Subcutaneous abdominal adipose tissue (tissue), 5 donors: ENCODE measurements at regions not wholly inside any gene's neighbourhood (a gene's known extent, or its start where the extent isn't known, plus 50 kb on each side); places are given as distances from the start of the nearest gene placed in this dataset.
"Not testable (repeated sequence)": the region's sequence is repeated elsewhere in the genome, so short reads cannot be mapped to it uniquely, and the experiment has no call there.

Source experiments
- H3K27ac ChIP-seq: one replicate; pipeline ENCODE4 v1.7.0; 2013; ENCODE audit warnings: low read depth, mild to moderate bottlenecking, inconsistent platforms, low read length, moderate library complexity
- H3K27me3 ChIP-seq, 5 donors: one replicate each; pipeline ENCODE4 v1.7.0; 2013; ENCODE audit warnings: low read length in 5 of 5, inconsistent platforms in 1 of 5; ENCODE audit not compliant: control insufficient read depth in 5 of 5, insufficient read depth in 4 of 5
- H3K36me3 ChIP-seq, 5 donors: one replicate each; pipeline ENCODE4 v1.7.0; 2013; ENCODE audit warnings: low read length in 5 of 5; ENCODE audit not compliant: control insufficient read depth in 5 of 5, insufficient read depth in 5 of 5
- H3K4me1 ChIP-seq, 5 donors: one replicate each; pipeline ENCODE4 v1.7.0; 2013; ENCODE audit warnings: low read length in 5 of 5, mild to moderate bottlenecking in 3 of 5, moderate library complexity in 1 of 5; ENCODE audit not compliant: control insufficient read depth in 5 of 5, insufficient read depth in 5 of 5
- H3K4me3 ChIP-seq, 5 donors: one replicate each; pipeline ENCODE4 v1.7.0; 2013; ENCODE audit warnings: low read length in 5 of 5, low read depth in 1 of 5
- H3K9ac ChIP-seq, 5 donors: one replicate each; pipeline ENCODE4 v1.7.0; 2013; ENCODE audit warnings: low read length in 5 of 5, mild to moderate bottlenecking in 4 of 5, moderate library complexity in 3 of 5
- H3K9me3 ChIP-seq, 5 donors: one replicate each; pipeline ENCODE4 v1.7.0; 2013; ENCODE audit warnings: low read length in 5 of 5; ENCODE audit not compliant: control insufficient read depth in 5 of 5
- donor health status: healthy.
- donor health status: healthy.
- donor health status: healthy.
- donor health status: healthy.
- donor health status: healthy.

- Histone ChIP-seq H3K27ac (no peak overlapping the region), H3K9me3 (no peaks in the 10 kb centered on the region), H3K27me3 (no peaks in the 10 kb centered on the region), H3K9ac (no peak overlapping the region), H3K4me3 (no peak overlapping the region), H3K36me3 (no peaks in the 10 kb centered on the region), H3K4me1 (peaks cover 0 to 5% (median 5%) of the 10 kb centered on the region in 5 donors)
Observed at GRCh38 chr2:190742431-190742830, 93.5 kb downstream of the NAB1 start.

GRCh38 chr2:190744041-190744440, 95.2 kb downstream of the NAB1 start:
- H3K27me3 ChIP-seq: no peaks in the 10 kb centered on the region
- H3K9me3 ChIP-seq: no peaks in the 10 kb centered on the region
- no peaks in the 10 kb centered on the region for H3K36me3 ChIP-seq
- H3K9ac ChIP-seq: no peak overlapping the region
- peaks cover 0 to 5% (median 5%) of the 10 kb centered on the region in 5 donors for H3K4me1 ChIP-seq
- no peak overlapping the region for H3K27ac ChIP-seq
- H3K4me3 ChIP-seq: no peak overlapping the region

GRCh38 chr2:190746971-190747761, 98.3 kb downstream of the NAB1 start:
- Histone ChIP-seq H3K9ac (no peak overlapping the region), H3K9me3 (no peaks in the 10 kb centered on the region), H3K4me1 (peaks cover 0 to 5% (median 5%) of the 10 kb centered on the region in 5 donors), H3K27ac (no peak overlapping the region), H3K36me3 (no peaks in the 10 kb centered on the region), H3K4me3 (no peak overlapping the region), H3K27me3 (no peaks in the 10 kb centered on the region)

- H3K36me3 ChIP-seq: no peaks in the 10 kb centered on the region
- no peak overlapping the region for H3K4me3 ChIP-seq
- no peak overlapping the region for H3K27ac ChIP-seq
- no peaks in the 10 kb centered on the region for H3K9me3 ChIP-seq
- no peaks in the 10 kb centered on the region for H3K27me3 ChIP-seq
- peaks cover 0 to 5% (median 5%) of the 10 kb centered on the region in 5 donors for H3K4me1 ChIP-seq
- H3K9ac ChIP-seq: no peak overlapping the region
Observed at GRCh38 chr2:190748966-190749365, 100.1 kb downstream of the NAB1 start.

GRCh38 chr2:190755772-190756415, 107.0 kb downstream of the NAB1 start:
- Histone ChIP-seq H3K9ac (no peak overlapping the region), H3K4me3 (no peak overlapping the region), H3K9me3 (no peaks in the 10 kb centered on the region), H3K27me3 (no peaks in the 10 kb centered on the region), H3K36me3 (no peaks in the 10 kb centered on the region), H3K4me1 (no peaks in the 10 kb centered on the region), H3K27ac (no peak overlapping the region)

GRCh38 chr2:190759749-190760213, 110.9 kb downstream of the NAB1 start:
- Histone ChIP-seq H3K4me3 (no peak overlapping the region), H3K9me3 (no peaks in the 10 kb centered on the region), H3K4me1 (peaks cover 0 to 3% (median 0%) of the 10 kb centered on the region in 5 donors), H3K36me3 (no peaks in the 10 kb centered on the region), H3K9ac (no peak overlapping the region), H3K27me3 (no peaks in the 10 kb centered on the region), H3K27ac (no peak overlapping the region)

GRCh38 chr2:190760353-190761150, 111.7 kb downstream of the NAB1 start:
- H3K27ac ChIP-seq, H3K9me3 ChIP-seq, H3K4me1 ChIP-seq, H3K9ac ChIP-seq, H3K36me3 ChIP-seq, H3K27me3 ChIP-seq: not testable (repeated sequence)
- H3K4me3 ChIP-seq: peak overlapping the region in 1 of 5 donors; percentile 34

- H3K27ac ChIP-seq, H3K27me3 ChIP-seq, H3K4me1 ChIP-seq, H3K36me3 ChIP-seq, H3K9ac ChIP-seq, H3K9me3 ChIP-seq: not testable (repeated sequence)
- peak overlapping the region in 1 of 5 donors; percentile 30 for H3K4me3 ChIP-seq
Observed at GRCh38 chr2:190761216-190761615, 112.3 kb downstream of the NAB1 start.

GRCh38 chr2:190762566-190762965, 113.7 kb downstream of the NAB1 start:
- H3K9ac ChIP-seq: no peak overlapping the region
- peaks cover 0 to 11% (median 0%) of the 10 kb centered on the region in 5 donors for H3K4me1 ChIP-seq
- no peak overlapping the region for H3K4me3 ChIP-seq
- no peaks in the 10 kb centered on the region for H3K9me3 ChIP-seq
- no peak overlapping the region for H3K27ac ChIP-seq
- no peaks in the 10 kb centered on the region for H3K27me3 ChIP-seq
- no peaks in the 10 kb centered on the region for H3K36me3 ChIP-seq

GRCh38 chr2:190763100-190763499, 114.2 kb downstream of the NAB1 start:
- Histone ChIP-seq H3K27ac (no peak overlapping the region), H3K27me3 (no peaks in the 10 kb centered on the region), H3K4me3 (no peak overlapping the region), H3K9me3 (no peaks in the 10 kb centered on the region), H3K4me1 (peaks cover 0 to 11% (median 0%) of the 10 kb centered on the region in 5 donors), H3K36me3 (no peaks in the 10 kb centered on the region), H3K9ac (no peak overlapping the region)
